ENCODE measurements at regions not wholly inside any gene's neighbourhood (a gene's known extent, or its start where the extent isn't known, plus 50 kb on each side); places are given as distances from the start of the nearest gene placed in this dataset.

GRCh38 chr14:60363687-60364086, 114.7 kb downstream of the PPM1A start:
- TF ChIP-seq ISL1 (CRISPR knock-in tag; IDR thresholded peaks at IDR 0.05): no peak
- TF ChIP-seq ZFP30 (CRISPR knock-in tag; IDR thresholded peaks at IDR 0.05): no peak
- TF ChIP-seq ESRRG (CRISPR knock-in tag; IDR thresholded peaks at IDR 0.05): no peak
- no peak for TF ChIP-seq SNAI2 (CRISPR knock-in tag; IDR thresholded peaks at IDR 0.05)
- TF ChIP-seq BACH2 (CRISPR knock-in tag; IDR thresholded peaks at IDR 0.05; ENCODE audit: borderline replicate concordance): no peak
- TF ChIP-seq, protein P1, sequence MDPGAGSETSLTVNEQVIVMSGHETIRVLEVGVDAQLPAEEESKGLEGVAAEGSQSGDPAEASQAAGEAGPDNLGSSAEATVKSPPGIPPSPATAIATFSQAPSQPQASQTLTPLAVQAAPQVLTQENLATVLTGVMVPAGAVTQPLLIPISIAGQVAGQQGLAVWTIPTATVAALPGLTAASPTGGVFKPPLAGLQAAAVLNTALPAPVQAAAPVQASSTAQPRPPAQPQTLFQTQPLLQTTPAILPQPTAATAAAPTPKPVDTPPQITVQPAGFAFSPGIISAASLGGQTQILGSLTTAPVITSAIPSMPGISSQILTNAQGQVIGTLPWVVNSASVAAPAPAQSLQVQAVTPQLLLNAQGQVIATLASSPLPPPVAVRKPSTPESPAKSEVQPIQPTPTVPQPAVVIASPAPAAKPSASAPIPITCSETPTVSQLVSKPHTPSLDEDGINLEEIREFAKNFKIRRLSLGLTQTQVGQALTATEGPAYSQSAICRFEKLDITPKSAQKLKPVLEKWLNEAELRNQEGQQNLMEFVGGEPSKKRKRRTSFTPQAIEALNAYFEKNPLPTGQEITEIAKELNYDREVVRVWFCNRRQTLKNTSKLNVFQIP (CRISPR knock-in tag; IDR thresholded peaks at IDR 0.05; ENCODE audit: borderline replicate concordance, low read depth): no peak
- no peak for TF ChIP-seq TOX (CRISPR knock-in tag; IDR thresholded peaks at IDR 0.05; ENCODE audit: borderline replicate concordance)
- TF ChIP-seq ZFP3 (CRISPR knock-in tag; IDR thresholded peaks at IDR 0.05): no peak
- TF ChIP-seq OSR1 (CRISPR knock-in tag; IDR thresholded peaks at IDR 0.05): no peak
- TF ChIP-seq CSDC2 (CRISPR knock-in tag; IDR thresholded peaks at IDR 0.05): no peak
- no peak for TF ChIP-seq CSRNP3 (CRISPR knock-in tag; IDR thresholded peaks at IDR 0.05)
- TF ChIP-seq TCF4 (CRISPR knock-in tag; IDR thresholded peaks at IDR 0.05; ENCODE audit: borderline replicate concordance): no peak
- no peak for TF ChIP-seq ZC3H10 (CRISPR knock-in tag; IDR thresholded peaks at IDR 0.05)
- no peak for TF ChIP-seq ZNF565 (CRISPR knock-in tag; conservative IDR thresholded peaks at IDR 0.05; ENCODE audit: low read depth)
- TF ChIP-seq ARNTL (CRISPR knock-in tag; IDR thresholded peaks at IDR 0.05; ENCODE audit: borderline replicate concordance, low read depth): no peak
- no peak for ATAC-seq

DNA sequence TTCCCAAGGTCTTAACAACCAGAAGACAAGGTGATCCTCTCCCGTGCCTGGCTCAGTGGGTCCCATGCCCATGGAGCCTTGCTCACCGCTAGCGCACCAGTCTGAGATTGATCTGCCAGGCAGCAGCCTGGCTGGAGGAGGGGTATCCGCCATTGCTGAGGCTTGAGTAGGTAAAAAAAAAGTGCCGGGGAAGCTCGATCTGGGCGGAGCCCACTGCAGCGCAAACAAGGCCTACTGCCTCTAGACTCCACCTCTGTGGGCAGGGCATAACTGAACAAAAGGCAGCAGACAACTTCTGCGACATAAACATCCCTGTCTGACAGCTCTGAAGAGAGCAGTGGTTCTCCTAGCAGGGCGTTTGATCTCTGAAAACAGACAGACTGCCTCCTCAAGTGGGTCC, 104.0 kb downstream of the C14orf39 start:
- ATAC-seq: no peak
- TF ChIP-seq CSDC2 (CRISPR knock-in tag; IDR thresholded peaks at IDR 0.05): no peak
- no peak for TF ChIP-seq ZFP30 (CRISPR knock-in tag; IDR thresholded peaks at IDR 0.05)
- no peak for TF ChIP-seq OSR1 (CRISPR knock-in tag; IDR thresholded peaks at IDR 0.05)
- TF ChIP-seq ZC3H10 (CRISPR knock-in tag; IDR thresholded peaks at IDR 0.05): no peak
- TF ChIP-seq, protein P1 (CRISPR knock-in tag; IDR thresholded peaks at IDR 0.05; ENCODE audit: borderline replicate concordance, low read depth): no peak
- TF ChIP-seq, protein P2, sequence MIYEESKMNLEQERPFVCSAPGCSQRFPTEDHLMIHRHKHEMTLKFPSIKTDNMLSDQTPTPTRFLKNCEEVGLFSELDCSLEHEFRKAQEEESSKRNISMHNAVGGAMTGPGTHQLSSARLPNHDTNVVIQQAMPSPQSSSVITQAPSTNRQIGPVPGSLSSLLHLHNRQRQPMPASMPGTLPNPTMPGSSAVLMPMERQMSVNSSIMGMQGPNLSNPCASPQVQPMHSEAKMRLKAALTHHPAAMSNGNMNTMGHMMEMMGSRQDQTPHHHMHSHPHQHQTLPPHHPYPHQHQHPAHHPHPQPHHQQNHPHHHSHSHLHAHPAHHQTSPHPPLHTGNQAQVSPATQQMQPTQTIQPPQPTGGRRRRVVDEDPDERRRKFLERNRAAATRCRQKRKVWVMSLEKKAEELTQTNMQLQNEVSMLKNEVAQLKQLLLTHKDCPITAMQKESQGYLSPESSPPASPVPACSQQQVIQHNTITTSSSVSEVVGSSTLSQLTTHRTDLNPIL (CRISPR knock-in tag; IDR thresholded peaks at IDR 0.05; ENCODE audit: low read depth): no peak
- TF ChIP-seq TSHZ2 (CRISPR knock-in tag; IDR thresholded peaks at IDR 0.05): no peak
- TF ChIP-seq ZNF70 (CRISPR knock-in tag; IDR thresholded peaks at IDR 0.05): no peak
- TF ChIP-seq ESRRG (CRISPR knock-in tag; IDR thresholded peaks at IDR 0.05): no peak
- no peak for TF ChIP-seq PATZ1 (CRISPR knock-in tag; IDR thresholded peaks at IDR 0.05; ENCODE audit: borderline replicate concordance)
- TF ChIP-seq ZNF8 (CRISPR knock-in tag; IDR thresholded peaks at IDR 0.05): no peak
- TF ChIP-seq TCF4 (CRISPR knock-in tag; IDR thresholded peaks at IDR 0.05; ENCODE audit: borderline replicate concordance): no peak
- no peak for TF ChIP-seq SNAI2 (CRISPR knock-in tag; IDR thresholded peaks at IDR 0.05)
